Transverse colon (tissue), 4 donors: ENCODE measurements at regions not wholly inside any gene's neighbourhood (a gene's known extent, or its start where the extent isn't known, plus 50 kb on each side); places are given as distances from the start of the nearest gene placed in this dataset.

Source experiments
- CTCF ChIP-seq, 5 experiments: fragments of 200-600 bp in 3 of 5; fragments of 450-650 bp in 2 of 5; sonication (generic) in 3 of 5; IDR thresholded peaks; 1 replicate in 2 of 5; 2 replicates in 3 of 5; pipeline ENCODE4 v1.5.1; 2016 to 2017; ENCODE audit warnings: antibody characterized with exemption in 5 of 5, inconsistent platforms in 3 of 5, mild to moderate bottlenecking in 2 of 5, moderate library complexity in 1 of 5
- POLR2A ChIP-seq: fragments of 450-650 bp; IDR thresholded peaks from one replicate; pipeline ENCODE4 v1.6.1; 2016; ENCODE audit warnings: antibody characterized with exemption, mild to moderate bottlenecking, moderate library complexity
- POLR2AphosphoS5 ChIP-seq, 3 donors: sonication (generic); formaldehyde crosslinking; IDR thresholded peaks; one replicate each; pipeline ENCODE4 v1.6.1; 2016; ENCODE audit warnings: antibody characterized with exemption in 3 of 3

DNA sequence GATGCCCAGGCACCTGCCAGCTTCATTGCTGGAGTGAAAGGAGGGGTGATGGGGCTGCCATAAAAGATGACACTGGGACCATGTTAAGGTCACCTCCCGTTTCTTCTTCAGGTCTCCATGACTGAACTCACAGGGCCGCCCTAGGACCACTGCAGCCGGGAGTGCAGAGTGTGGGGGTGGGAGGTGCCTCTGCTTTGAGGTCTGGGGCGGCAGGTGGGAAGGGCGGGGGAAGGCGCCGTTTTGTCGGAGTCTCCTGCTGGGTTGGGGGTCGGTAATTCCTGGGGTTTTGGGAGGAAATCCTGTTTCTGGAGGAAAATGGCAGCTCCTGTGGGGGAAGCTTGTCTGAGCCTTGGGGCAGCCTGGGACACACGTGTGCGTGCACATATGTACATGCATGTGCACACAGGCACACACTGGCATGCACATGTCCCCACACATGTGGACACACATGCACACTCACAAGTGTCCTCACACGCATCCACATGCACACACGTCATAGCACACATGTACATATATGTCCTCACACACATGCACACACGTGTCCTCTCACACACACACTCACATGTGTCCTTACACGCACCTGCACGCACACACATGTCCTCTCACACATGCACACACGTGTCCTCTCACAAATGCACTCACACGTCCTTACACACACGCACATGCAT lies 990.9 kb downstream of the BRD1 start:
- TF ChIP-seq CTCF (IDR thresholded peaks at IDR 0.05): no peak
- TF ChIP-seq POLR2AphosphoS5 (IDR thresholded peaks at IDR 0.05): no peak
- no peak for TF ChIP-seq POLR2A
